MCF 10A (cell line): ENCODE measurements at regions not wholly inside any gene's neighbourhood (a gene's known extent, or its start where the extent isn't known, plus 50 kb on each side); places are given as distances from the start of the nearest gene placed in this dataset.
A peak's percentile ranks its signal among the peaks of the same experiment; 100 is the strongest.

Experiments
- BruUV-seq: library from RNA; stranded (reverse); fragments of 400-500 nt; replicated peaks from 2 replicates; lab custom pipeline; 2021; lab: Mats Ljungman, UMichigan
- CTCF ChIA-PET: fragments of 300-600 bp; sonication (Branson Sonifier 250); formaldehyde crosslinking; extraction: SDS; loops from one replicate; lab custom pipeline; 2021; ENCODE audit warnings: antibody characterized with exemption, inconsistent platforms; lab: Yijun Ruan, JAX
- POLR2A ChIA-PET: fragments of 300-600, 350-650 bp; sonication (Branson Sonifier 250); formaldehyde crosslinking; extraction: SDS; loops from one replicate; lab custom pipeline; 2020; ENCODE audit warnings: antibody characterized with exemption, inconsistent platforms; lab: Yijun Ruan, JAX
- DNase-seq: peaks from one replicate; pipeline ENCODE4 v3.0.0-alpha.2; 2018; ENCODE audit not compliant: unreplicated experiment
- H3K27ac Mint-ChIP-seq: one replicate; pipeline ENCODE4 v1.8.0; 2022; ENCODE audit warnings: mild to moderate bottlenecking, low read depth, mixed read lengths; ENCODE audit not compliant: unreplicated experiment
- H3K27me3 Mint-ChIP-seq: one replicate; pipeline ENCODE4 v1.8.0; 2022; ENCODE audit warnings: mixed read lengths; ENCODE audit not compliant: insufficient read depth, unreplicated experiment
- H3K36me3 Mint-ChIP-seq: one replicate; pipeline ENCODE4 v1.8.0; 2022; ENCODE audit warnings: mild to moderate bottlenecking, moderate library complexity, mixed read lengths; ENCODE audit not compliant: insufficient read depth, unreplicated experiment
- H3K4me1 Mint-ChIP-seq: one replicate; pipeline ENCODE4 v1.8.0; 2022; ENCODE audit warnings: mixed read lengths; ENCODE audit not compliant: insufficient read depth, unreplicated experiment
- H3K4me3 Mint-ChIP-seq: one replicate; pipeline ENCODE4 v1.8.0; 2022; ENCODE audit warnings: mild to moderate bottlenecking, moderate library complexity, mixed read lengths; ENCODE audit not compliant: unreplicated experiment
- H3K9me3 Mint-ChIP-seq: one replicate; pipeline ENCODE4 v1.8.0; 2022; ENCODE audit warnings: mixed read lengths; ENCODE audit not compliant: unreplicated experiment
- CTCF ChIP-seq: fragments of 200-600 bp; IDR thresholded peaks from one replicate; pipeline ENCODE4 v1.8.0; 2022; ENCODE audit warnings: antibody characterized with exemption, mild to moderate bottlenecking; ENCODE audit not compliant: unreplicated experiment
- intact Hi-C: fragments of 100-400 bp; cut with micrococcal nuclease; formaldehyde crosslinking; loops from 2 replicates; pipeline ENCODE4 v1.14.1; 2022

GRCh38 chr6:92050216-92050615 lies 1369.1 kb downstream of the EPHA7 start:
- TF ChIP-seq CTCF: no peak
- ChIA-PET POLR2A (interaction anchor here (0.9 kb wide), 1 partner anchor 20 kb away, joined by 4 read pairs; no protein-coding TSS in a partner anchor), CTCF (interaction anchor here (1.0 kb wide), 1 partner anchor 12 kb away, joined by 3 read pairs; no protein-coding TSS in a partner anchor)
- H3K36me3 Mint-ChIP-seq: no peaks in the 10 kb centered on the region
- H3K27ac Mint-ChIP-seq: no peak overlapping the region
- intact Hi-C loops: no loop called here
- no peaks in the 10 kb centered on the region for H3K4me1 Mint-ChIP-seq
- H3K4me3 Mint-ChIP-seq: no peak overlapping the region
- DNase-seq: peak; percentile 3
- no TSS peak for BruUV-seq
- no peaks in the 10 kb centered on the region for H3K9me3 Mint-ChIP-seq
- no peaks in the 10 kb centered on the region for H3K27me3 Mint-ChIP-seq

DNA sequence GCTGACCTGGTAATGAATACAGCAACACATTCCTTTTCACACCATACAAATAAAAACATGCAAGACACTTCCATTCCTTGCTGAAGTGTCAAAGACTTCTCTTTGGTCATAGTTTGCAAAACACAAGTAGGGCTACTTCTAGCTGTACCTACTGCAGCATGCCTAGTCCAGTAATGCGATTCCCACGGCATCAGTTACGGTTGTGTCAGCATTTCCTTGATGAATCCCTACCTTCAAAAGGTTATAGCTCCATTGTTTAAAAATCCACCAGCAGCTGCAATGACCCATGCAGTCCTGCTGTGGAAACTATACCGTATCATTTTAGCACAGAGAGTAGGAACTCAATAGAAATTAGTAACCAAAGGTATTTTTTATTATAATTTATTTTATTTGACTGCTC lies 1371.5 kb downstream of the EPHA7 start:
- peaks cover 10% of the 10 kb centered on the region for H3K27me3 Mint-ChIP-seq
- no peaks in the 10 kb centered on the region for H3K4me1 Mint-ChIP-seq
- CTCF ChIA-PET: interaction anchor here (0.9 kb wide), 1 partner anchor 718 kb away, joined by 3 read pairs; no protein-coding TSS in a partner anchor
- no TSS peak for BruUV-seq
- POLR2A ChIA-PET: interaction anchor here (0.5 to 0.8 kb wide), 2 partner anchors 9 to 37 kb away, joined by 3 read pairs; no protein-coding TSS in a partner anchor
- H3K36me3 Mint-ChIP-seq: no peaks in the 10 kb centered on the region
- no peak overlapping the region for H3K27ac Mint-ChIP-seq
- H3K4me3 Mint-ChIP-seq: no peak overlapping the region
- no peak for DNase-seq
- no peaks in the 10 kb centered on the region for H3K9me3 Mint-ChIP-seq
- intact Hi-C loops: no loop called here
- no peak for TF ChIP-seq CTCF

- ChIA-PET CTCF (interaction anchor here (0.9 kb wide), 1 partner anchor 718 kb away, joined by 3 read pairs; no protein-coding TSS in a partner anchor), POLR2A (interaction anchor here (0.8 kb wide), 1 partner anchor 10 kb away, joined by 3 read pairs; no protein-coding TSS in a partner anchor)
- Mint-ChIP-seq H3K4me1 (no peaks in the 10 kb centered on the region), H3K4me3 (no peak overlapping the region), H3K9me3 (no peaks in the 10 kb centered on the region), H3K27me3 (peaks cover 10% of the 10 kb centered on the region), H3K36me3 (no peaks in the 10 kb centered on the region), H3K27ac (no peak overlapping the region)
- intact Hi-C loops: no loop called here
- BruUV-seq: no TSS peak
- TF ChIP-seq CTCF: no peak
- DNase-seq: no peak
These were observed 1372.1 kb downstream of the EPHA7 start for GRCh38 chr6:92047152-92047850.

- Mint-ChIP-seq H3K27me3 (peaks cover 10% of the 10 kb centered on the region), H3K36me3 (no peaks in the 10 kb centered on the region), H3K4me1 (no peaks in the 10 kb centered on the region), H3K4me3 (no peak overlapping the region), H3K27ac (no peak overlapping the region), H3K9me3 (no peaks in the 10 kb centered on the region)
- ChIA-PET POLR2A (no interaction called here), CTCF (no interaction called here)
- no peak for TF ChIP-seq CTCF
- BruUV-seq: no TSS peak
- intact Hi-C loops: no loop called here
- DNase-seq: no peak
These were observed 1375.0 kb downstream of the EPHA7 start for GRCh38 chr6:92044312-92044711.
